Smooth muscle cell (in vitro differentiated cells): ENCODE measurements at regions not wholly inside any gene's neighbourhood (a gene's known extent, or its start where the extent isn't known, plus 50 kb on each side); places are given as distances from the start of the nearest gene placed in this dataset.

Source experiments
- DNase-seq: peaks from one replicate; lab custom pipeline; 2025; ENCODE audit not compliant: unreplicated experiment; lab: John Stamatoyannopoulos, UW
- H2AFZ ChIP-seq: fragments of 200-600 bp; sonication (generic); 2 replicates; pipeline ENCODE4 v1.6.0; 2016; ENCODE audit warnings: antibody characterized with exemption, low read depth, mild to moderate bottlenecking
- H3F3A ChIP-seq: fragments of 200-600 bp; sonication (generic); 2 replicates; pipeline ENCODE4 v1.6.0; 2017; ENCODE audit warnings: antibody characterized with exemption, low read depth
- H3K27ac ChIP-seq: fragments of 200-600 bp; sonication (generic); 2 replicates; pipeline ENCODE4 v1.5.1; 2016; ENCODE audit warnings: low read depth, mild to moderate bottlenecking
- H3K27me3 ChIP-seq: fragments of 200-600 bp; sonication (generic); 2 replicates; pipeline ENCODE4 v1.6.1; 2016; ENCODE audit warnings: low read depth, mild to moderate bottlenecking
- H3K36me3 ChIP-seq: fragments of 200-600 bp; sonication (generic); 2 replicates; pipeline ENCODE4 v1.5.1; 2016; ENCODE audit warnings: low read depth
- H3K4me1 ChIP-seq: fragments of 200-600 bp; sonication (generic); 2 replicates; pipeline ENCODE4 v1.5.1; 2016; ENCODE audit warnings: low read depth
- H3K4me2 ChIP-seq: fragments of 200-600 bp; sonication (generic); 2 replicates; pipeline ENCODE4 v1.6.0; 2016; ENCODE audit warnings: mild to moderate bottlenecking
- H3K4me3 ChIP-seq: fragments of 200-600 bp; sonication (generic); 2 replicates; pipeline ENCODE4 v1.5.1; 2016; ENCODE audit warnings: mild to moderate bottlenecking
- H3K79me2 ChIP-seq: fragments of 200-600 bp; sonication (generic); 2 replicates; pipeline ENCODE4 v1.6.0; 2016; ENCODE audit warnings: low read depth, mild to moderate bottlenecking
- H3K9ac ChIP-seq: fragments of 200-600 bp; sonication (generic); 2 replicates; pipeline ENCODE4 v1.6.0; 2016; ENCODE audit warnings: low read depth
- H3K9me3 ChIP-seq: fragments of 200-600 bp; sonication (generic); replicated peaks from 2 replicates; pipeline ENCODE4 v1.5.1; 2016; ENCODE audit warnings: low read depth
- H4K20me1 ChIP-seq: fragments of 200-600 bp; sonication (generic); 2 replicates; pipeline ENCODE4 v1.6.0; 2016; ENCODE audit warnings: low read depth
- WGBS: methylation state at CpG from one replicate; pipeline ENCODE4 v1.1.7; 2016; ENCODE audit warnings: low lambda C conversion rate; 5-methylcytosine and 5-hydroxymethylcytosine counted together
- TF ChIP-seq, protein P1 (sequence below): fragments of 200-600 bp; sonication (generic); IDR thresholded peaks from 2 replicates; pipeline ENCODE4 v1.5.1; 2017; ENCODE audit warnings: borderline replicate concordance, mild to moderate bottlenecking, antibody characterized with exemption; ENCODE audit not compliant: insufficient read depth, poor library complexity, severe bottlenecking

DNA sequence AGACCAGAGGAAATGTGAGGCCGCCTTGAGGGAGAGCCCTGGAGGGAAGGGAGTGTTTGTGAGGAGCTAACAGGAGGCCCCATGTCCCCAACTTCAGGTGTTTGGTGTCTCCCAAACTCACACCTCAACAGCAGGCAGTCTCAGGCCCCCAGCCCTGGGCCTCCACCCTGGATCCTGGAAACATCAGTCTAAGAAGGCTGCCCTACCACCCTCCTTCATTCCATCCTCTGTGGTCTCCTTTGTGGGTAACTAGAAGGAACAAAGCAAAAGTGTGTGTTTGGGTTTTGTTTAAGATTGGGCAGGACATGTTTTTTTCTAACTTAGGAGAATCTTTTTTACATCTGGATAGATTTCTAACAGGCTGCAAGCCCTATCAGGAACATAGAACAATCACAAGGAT, 404.3 kb downstream of the BCL11A start:
- Histone ChIP-seq H3K36me3 (no peaks in the 10 kb centered on the region), H4K20me1 (no peaks in the 10 kb centered on the region), H3K27ac (no peak overlapping the region), H3K79me2 (no peaks in the 10 kb centered on the region), H3K9me3 (peaks cover 6% of the 10 kb centered on the region), H2AFZ (no peak overlapping the region), H3K27me3 (no peaks in the 10 kb centered on the region), H3K4me1 (no peaks in the 10 kb centered on the region), H3K4me2 (no peak overlapping the region), H3F3A (no peaks in the 10 kb centered on the region), H3K4me3 (no peak overlapping the region), H3K9ac (no peak overlapping the region)
- TF ChIP-seq, protein P1, sequence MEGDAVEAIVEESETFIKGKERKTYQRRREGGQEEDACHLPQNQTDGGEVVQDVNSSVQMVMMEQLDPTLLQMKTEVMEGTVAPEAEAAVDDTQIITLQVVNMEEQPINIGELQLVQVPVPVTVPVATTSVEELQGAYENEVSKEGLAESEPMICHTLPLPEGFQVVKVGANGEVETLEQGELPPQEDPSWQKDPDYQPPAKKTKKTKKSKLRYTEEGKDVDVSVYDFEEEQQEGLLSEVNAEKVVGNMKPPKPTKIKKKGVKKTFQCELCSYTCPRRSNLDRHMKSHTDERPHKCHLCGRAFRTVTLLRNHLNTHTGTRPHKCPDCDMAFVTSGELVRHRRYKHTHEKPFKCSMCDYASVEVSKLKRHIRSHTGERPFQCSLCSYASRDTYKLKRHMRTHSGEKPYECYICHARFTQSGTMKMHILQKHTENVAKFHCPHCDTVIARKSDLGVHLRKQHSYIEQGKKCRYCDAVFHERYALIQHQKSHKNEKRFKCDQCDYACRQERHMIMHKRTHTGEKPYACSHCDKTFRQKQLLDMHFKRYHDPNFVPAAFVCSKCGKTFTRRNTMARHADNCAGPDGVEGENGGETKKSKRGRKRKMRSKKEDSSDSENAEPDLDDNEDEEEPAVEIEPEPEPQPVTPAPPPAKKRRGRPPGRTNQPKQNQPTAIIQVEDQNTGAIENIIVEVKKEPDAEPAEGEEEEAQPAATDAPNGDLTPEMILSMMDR, result no peak
- 100% methylated on average over 1 of the region's 1 CpG for WGBS
- no peak for DNase-seq

- Histone ChIP-seq H3K36me3 (no peaks in the 10 kb centered on the region), H3K79me2 (no peaks in the 10 kb centered on the region), H3K27me3 (no peaks in the 10 kb centered on the region), H3K4me1 (no peaks in the 10 kb centered on the region), H4K20me1 (no peaks in the 10 kb centered on the region), H3F3A (no peaks in the 10 kb centered on the region), H3K4me3 (no peak overlapping the region), H3K9me3 (peaks cover 6% of the 10 kb centered on the region), H3K9ac (no peak overlapping the region), H2AFZ (no peak overlapping the region), H3K27ac (no peak overlapping the region), H3K4me2 (no peak overlapping the region)
- DNase-seq, result no peak
- WGBS, result 92% methylated on average over 4 of the region's 4 CpGs
- TF ChIP-seq, protein P1, result no peak
Measured at GRCh38 chr2:60148716-60149115, 404.7 kb downstream of the BCL11A start.

DNA sequence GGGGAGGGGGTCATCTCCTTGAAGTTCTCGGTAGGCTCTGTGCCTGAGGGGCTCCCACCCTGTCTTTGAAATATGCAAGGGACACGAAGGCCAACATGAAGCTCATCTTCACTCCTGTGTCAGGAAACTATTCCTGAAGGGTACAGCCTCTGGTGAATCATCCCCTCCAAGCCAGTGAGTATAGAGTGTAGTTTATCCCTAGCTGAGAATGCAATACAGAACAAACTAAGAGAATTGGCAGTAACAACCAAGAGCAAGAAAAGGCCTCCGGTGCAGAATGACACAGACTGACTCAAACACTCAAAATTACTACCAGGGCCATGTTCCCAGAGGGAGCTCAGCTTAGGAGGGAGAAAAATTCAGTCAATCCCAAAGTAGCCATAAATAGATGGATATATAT, 413.3 kb downstream of the BCL11A start:
- peak overlapping the region; percentile 5 for H2AFZ ChIP-seq
- H3K27me3 ChIP-seq, result no peaks in the 10 kb centered on the region
- WGBS, result 39% methylated on average over 3 of the region's 3 CpGs
- no peak overlapping the region for H3K9ac ChIP-seq
- H3K4me2 ChIP-seq, result no peak overlapping the region
- no peaks in the 10 kb centered on the region for H4K20me1 ChIP-seq
- H3F3A ChIP-seq, result no peaks in the 10 kb centered on the region
- H3K79me2 ChIP-seq, result no peaks in the 10 kb centered on the region
- no peaks in the 10 kb centered on the region for H3K4me1 ChIP-seq
- DNase-seq, result no peak
- no peak overlapping the region for H3K27ac ChIP-seq
- no peak overlapping the region for H3K4me3 ChIP-seq
- no peaks in the 10 kb centered on the region for H3K36me3 ChIP-seq
- no peaks in the 10 kb centered on the region for H3K9me3 ChIP-seq
- TF ChIP-seq, protein P1, result no peak

DNA sequence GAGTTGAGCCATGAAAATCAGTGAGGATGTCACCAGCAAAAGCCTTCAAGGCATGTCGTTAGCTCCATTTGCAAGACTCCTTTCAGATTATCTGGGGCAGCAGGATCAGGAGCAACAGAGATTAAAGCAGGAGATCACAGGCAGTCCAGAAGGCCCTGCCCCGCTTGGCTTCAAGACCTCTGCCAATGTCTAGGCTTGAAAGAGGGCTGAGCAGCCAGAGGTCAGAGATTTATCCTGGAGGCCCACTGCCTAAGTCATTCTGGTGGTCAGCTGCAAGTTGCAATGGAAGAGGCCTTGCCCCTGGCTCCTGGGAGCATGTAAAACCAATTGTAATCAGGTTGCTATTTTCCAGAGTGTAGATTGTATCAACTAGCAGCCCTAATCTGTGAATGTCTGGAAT, 416.5 kb downstream of the BCL11A start:
- Histone ChIP-seq H3K9ac (no peak overlapping the region), H3K27me3 (no peaks in the 10 kb centered on the region), H3F3A (no peaks in the 10 kb centered on the region), H3K79me2 (no peaks in the 10 kb centered on the region), H3K4me3 (no peak overlapping the region), H3K4me1 (no peaks in the 10 kb centered on the region), H4K20me1 (no peaks in the 10 kb centered on the region), H3K27ac (no peak overlapping the region), H2AFZ (no peak overlapping the region), H3K36me3 (no peaks in the 10 kb centered on the region), H3K9me3 (no peaks in the 10 kb centered on the region), H3K4me2 (no peak overlapping the region)
- no peak for DNase-seq
- TF ChIP-seq, protein P1, result no peak
- WGBS, result 65% methylated on average over 2 of the region's 2 CpGs
